Breast epithelium (tissue), 3 donors: ENCODE measurements at regions not wholly inside any gene's neighbourhood (a gene's known extent, or its start where the extent isn't known, plus 50 kb on each side); places are given as distances from the start of the nearest gene placed in this dataset.

Experiments used
- POLR2AphosphoS5 ChIP-seq, 3 donors: sonication (generic); formaldehyde crosslinking; IDR thresholded peaks; one replicate each; pipeline ENCODE4 v1.6.1; 2017; ENCODE audit warnings: antibody characterized with exemption in 3 of 3
- TF ChIP-seq, protein P1 (sequence below), 3 donors: fragments of 450-650 bp; IDR thresholded peaks; one replicate each; pipeline ENCODE4 v1.5.1; 2016 to 2017; ENCODE audit warnings: antibody characterized with exemption in 3 of 3, mild to moderate bottlenecking in 3 of 3, moderate library complexity in 3 of 3

DNA sequence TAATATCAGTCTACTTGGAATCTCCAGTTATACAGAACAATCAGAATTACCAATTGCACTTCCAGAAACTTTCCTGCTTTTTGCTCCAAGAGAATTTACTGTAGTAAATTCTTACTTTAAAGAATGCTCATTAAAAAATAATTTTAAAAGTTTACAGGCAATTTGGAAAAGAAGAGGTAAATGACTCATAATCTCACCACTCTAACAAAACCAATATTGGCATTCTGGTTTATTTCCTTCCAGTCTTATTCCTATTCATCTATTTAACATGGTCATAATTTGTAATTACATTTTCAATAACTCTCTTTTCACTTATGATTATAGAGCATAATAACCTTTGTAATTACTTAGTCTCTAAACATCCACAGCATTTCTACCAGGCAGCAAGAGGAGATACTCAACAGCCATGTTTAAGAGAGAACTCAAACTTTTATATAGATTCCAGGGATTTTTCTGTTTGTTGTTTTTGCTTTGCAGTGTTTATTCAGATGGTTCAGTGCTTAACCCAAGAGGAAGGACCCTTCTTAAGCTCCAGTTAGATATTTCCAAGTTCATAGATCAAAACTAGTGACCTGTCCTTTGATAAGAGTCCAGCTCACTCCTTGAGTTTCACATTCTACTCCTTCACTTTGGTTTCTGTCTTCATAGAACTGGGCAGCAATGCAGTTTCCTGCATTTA lies 464.7 kb downstream of the TXNL1 start:
- TF ChIP-seq, protein P1, sequence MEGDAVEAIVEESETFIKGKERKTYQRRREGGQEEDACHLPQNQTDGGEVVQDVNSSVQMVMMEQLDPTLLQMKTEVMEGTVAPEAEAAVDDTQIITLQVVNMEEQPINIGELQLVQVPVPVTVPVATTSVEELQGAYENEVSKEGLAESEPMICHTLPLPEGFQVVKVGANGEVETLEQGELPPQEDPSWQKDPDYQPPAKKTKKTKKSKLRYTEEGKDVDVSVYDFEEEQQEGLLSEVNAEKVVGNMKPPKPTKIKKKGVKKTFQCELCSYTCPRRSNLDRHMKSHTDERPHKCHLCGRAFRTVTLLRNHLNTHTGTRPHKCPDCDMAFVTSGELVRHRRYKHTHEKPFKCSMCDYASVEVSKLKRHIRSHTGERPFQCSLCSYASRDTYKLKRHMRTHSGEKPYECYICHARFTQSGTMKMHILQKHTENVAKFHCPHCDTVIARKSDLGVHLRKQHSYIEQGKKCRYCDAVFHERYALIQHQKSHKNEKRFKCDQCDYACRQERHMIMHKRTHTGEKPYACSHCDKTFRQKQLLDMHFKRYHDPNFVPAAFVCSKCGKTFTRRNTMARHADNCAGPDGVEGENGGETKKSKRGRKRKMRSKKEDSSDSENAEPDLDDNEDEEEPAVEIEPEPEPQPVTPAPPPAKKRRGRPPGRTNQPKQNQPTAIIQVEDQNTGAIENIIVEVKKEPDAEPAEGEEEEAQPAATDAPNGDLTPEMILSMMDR (IDR thresholded peaks at IDR 0.05): no peak
- TF ChIP-seq POLR2AphosphoS5 (IDR thresholded peaks at IDR 0.05): no peak
